Stimulated activated CD4-positive, alpha-beta T cell treated with anti-CD3 and anti-CD28 coated beads, Interleukin-1b, Interleukin-23, amount 100 ng/mL, for 24 hours (primary cell): ENCODE measurements at regions not wholly inside any gene's neighbourhood (a gene's known extent, or its start where the extent isn't known, plus 50 kb on each side); places are given as distances from the start of the nearest gene placed in this dataset.

Source experiments
- DNase-seq, 4 experiments: peaks; one replicate each; pipeline ENCODE4 v3.0.0-alpha.2; 2020; ENCODE audit warnings: low read depth in 4 of 4, low spot score in 1 of 4

- DNase-seq, result no peak
Measured at GRCh38 chr4:126213996-126214395, 899.2 kb downstream of the FAT4 start.

DNA sequence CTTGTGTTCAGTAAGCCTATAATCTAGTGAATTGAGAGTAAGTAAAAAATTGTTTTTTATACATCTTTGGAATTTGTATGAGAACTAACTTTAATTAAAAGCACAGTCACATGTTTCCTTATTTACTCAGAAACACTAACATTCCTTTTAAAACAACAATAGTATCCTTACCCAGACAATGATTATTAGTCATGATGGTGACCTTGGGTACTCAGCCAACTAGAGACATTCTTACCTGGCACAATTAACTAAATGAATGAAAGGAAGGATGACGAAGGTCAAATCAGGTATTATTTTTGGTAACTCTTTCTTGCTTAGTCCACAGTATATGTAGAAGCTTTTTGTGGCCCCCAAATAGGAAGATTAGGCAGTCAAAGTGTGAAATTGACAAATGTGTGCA, 901.0 kb downstream of the FAT4 start:
- DNase-seq, result no peak

DNA sequence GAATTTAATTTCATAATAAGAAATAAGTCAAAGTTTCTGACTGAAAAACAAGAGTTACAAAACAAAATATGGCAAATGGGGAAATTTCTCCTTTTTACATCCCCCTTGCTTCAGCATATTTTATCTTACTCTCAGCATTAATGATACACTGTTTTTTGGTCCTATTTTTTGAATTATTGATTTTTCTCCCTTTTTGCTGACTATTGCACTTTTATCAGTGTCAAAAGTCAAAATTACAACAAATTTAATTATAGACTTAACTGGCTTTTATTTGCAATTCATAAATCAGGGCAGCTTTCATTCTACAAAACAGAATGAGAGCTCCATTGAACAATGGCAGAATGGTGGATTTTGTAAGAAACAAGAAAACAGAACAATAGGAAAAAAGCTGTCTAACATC, 901.9 kb downstream of the FAT4 start:
- DNase-seq, result no peak

DNA sequence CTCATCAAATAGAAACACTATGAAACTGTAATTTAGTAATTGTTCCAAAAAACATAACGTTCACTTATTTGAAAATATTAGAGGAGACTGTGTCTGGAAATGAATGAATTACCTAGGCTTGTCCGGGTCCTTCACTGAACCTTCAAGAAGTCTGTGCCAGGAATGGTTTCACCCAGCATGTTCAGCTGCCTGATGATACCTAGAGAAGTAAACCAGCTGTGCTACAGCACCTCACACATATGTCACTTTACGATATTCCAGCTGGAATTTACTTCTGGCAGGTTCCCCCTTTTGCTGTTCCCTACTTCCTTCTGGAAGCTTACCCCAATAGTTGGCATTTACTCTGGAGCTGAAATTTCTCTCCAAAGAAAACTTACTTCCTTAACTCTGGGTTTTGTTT, 906.5 kb downstream of the FAT4 start:
- DNase-seq, result no peak

DNA sequence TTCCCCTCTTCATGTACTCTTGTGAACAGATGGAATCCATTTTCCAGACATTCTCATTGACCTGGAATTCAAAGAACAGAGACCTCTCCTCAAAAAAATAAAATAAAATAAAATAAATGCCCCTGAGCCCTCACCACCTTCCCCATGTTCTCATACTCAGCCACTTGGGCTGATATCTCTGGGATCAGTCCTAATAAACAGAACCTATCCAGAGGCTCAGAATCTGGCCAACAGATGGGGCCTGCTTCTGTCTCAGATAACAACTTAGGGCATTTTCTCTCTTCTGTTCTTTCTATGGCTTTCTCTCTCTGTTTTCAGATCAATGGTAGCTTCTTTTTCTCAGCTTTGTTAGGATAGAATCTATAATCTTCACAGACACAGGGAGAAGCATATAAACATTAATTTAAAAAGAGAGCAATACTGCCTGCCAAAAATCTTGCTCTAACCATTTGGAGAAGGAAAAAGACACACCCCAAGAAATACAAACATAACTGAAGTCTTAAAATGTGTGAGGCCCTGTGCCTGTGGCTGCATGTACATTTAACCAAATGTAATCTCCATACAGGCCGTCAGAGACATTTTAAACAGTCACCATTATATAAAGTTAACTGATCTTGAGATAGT, 907.1 kb downstream of the FAT4 start:
- no peak for DNase-seq

DNA sequence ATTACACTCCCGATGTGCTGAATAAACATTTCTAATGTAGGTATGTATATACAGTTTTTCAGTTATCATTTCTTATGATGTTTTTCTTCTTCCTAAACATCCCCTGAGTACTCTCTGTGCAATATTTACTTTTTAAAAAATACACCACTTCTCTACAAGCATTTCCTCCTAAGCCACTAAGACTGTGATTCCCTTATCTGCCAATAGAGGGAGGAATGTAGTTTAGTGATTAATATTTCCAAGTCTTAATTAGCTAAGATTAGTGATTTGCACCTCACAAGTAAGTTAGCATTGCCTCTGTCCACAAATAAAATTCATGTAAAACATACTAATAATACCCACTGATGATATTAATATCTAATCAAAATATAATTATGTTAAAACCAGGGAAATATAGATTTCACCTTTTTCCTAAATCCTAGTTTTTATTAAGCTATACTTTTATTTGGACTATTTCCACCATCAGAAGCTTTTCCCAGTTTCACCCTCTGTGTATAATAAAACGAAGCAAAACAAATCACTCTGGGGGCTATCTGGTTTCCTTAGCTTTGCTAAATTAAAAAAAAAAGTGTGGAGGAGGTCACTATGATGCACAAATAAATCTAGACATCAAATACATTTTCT, 909.1 kb downstream of the FAT4 start:
- DNase-seq, result no peak

- DNase-seq, result no peak
Measured at GRCh38 chr4:126227428-126227827, 912.7 kb downstream of the FAT4 start.

DNA sequence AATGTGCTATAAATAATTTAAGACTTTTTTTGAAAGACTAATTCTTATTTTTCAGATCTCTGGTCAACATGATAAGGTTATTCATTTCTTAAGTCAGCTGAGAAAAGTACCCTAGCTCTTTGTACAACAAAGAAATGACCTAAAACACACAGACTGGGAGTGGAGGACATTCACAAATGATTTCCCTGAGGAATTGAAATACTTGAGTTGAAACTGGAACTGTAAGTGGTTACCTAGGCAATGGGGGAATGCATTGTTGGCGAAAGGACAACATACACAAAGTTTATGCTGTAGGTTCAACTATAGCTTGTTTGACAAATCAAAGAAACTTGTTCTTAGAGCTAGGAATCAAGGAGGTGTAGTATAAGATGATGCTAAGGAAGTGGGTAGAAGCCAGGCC, 915.5 kb downstream of the FAT4 start:
- no peak for DNase-seq

DNA sequence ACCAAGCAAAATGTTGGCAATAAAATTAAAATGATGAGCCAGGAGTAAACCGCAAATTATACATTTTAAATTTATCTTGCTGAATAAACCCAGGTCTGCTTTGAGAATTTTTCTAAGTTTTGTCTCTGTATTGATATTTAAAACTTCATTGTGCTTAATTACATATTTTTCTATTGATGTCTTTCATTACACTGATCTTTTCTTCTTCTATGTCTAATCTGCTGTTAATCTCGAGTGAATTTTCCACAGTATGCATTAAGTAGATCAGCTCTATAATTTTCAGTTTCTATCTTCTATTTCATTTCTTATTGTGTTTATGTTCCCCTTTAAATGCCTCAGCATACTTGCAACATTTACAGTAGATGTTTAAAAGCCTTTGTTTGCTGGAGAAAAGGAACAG, 918.7 kb downstream of the FAT4 start:
- no peak for DNase-seq

GRCh38 chr4:126238013-126238412, 923.3 kb downstream of the FAT4 start:
- DNase-seq, result no peak

DNA sequence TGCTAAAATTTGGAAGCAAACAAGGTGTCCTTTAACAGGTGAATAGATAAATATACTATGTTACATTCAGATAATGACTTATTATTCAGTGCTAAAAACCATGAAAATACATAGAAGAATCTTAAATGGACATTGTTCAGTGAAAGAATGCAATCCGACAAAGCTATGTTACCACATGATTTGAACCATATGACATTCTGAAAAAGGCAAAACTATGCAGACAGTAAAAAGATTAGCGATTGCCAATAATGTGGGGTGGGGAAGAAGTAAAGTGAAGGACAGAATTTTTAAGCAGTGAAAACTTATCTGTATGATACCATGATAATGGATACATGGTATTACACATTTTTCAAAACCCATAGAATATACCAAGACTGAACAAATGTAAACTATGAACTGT, 926.9 kb downstream of the FAT4 start:
- no peak for DNase-seq

DNA sequence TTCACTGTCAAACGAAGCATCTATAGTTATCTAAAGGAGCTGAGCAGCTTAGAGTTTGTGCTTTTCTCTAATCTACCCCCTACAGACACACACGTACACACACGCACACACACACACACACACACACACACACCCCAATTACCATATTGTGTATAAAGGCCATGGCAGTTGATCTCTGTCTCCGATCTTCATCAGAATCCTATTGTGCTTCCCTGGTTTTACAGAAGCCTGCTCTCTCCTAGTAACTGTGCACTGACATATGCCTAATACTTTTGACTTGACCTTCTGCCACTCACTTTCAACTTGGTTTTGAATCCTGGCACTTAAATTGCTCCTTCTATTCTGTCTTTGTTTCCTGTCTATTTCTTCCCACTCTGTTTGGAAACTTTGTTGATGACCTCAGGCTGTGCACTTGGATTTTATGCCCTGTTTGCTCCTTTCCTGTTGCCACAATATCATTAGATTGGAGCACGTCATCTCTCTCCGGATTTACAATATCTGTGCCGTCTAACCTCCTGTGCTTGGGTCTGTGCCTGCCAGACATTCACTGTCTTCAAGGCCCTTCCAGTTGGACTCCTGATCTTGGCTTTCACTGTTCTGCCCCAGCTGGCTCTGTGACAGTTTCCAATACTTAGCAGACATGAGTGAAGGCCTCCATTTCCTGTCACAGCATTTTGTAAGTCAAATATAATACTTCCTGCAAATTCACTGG, 928.1 kb downstream of the FAT4 start:
- DNase-seq, result no peak

DNA sequence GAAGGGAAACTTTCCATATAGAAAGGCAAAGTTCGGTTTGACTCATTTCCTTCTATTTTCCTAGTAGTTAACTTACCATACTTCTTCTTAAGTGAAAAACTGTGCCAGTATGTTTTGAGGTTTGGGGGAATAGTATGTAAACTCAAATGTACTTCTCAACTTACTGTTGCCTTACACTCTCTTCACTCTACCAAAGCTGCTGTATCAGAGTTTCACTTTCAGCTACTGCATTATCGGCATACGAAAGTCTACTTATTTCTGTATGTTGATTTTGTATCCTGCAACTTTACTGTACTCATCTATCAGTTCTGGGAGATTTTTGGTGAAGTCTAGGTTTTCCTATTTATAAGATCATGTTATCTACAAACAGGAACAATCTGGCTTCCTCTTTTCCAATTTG, 932.7 kb downstream of the FAT4 start:
- no peak for DNase-seq

DNA sequence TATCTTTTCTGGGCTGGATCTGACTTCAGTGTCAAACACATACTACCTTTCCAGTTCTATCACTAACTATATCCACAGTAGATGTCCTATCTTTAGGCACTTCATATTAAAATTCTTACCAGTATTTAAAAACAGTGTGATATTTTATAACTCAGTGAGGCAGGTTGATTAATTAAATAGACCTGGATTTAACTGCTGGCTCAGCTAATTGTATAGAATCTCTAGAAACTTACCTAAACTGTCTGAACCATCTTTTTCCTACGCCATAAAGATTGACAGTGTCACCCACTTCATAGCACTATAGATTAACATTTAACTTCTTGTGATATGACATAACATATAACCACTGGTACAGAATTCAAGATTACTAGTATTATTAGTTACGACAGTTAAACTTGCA, 935.3 kb downstream of the FAT4 start:
- no peak for DNase-seq

DNA sequence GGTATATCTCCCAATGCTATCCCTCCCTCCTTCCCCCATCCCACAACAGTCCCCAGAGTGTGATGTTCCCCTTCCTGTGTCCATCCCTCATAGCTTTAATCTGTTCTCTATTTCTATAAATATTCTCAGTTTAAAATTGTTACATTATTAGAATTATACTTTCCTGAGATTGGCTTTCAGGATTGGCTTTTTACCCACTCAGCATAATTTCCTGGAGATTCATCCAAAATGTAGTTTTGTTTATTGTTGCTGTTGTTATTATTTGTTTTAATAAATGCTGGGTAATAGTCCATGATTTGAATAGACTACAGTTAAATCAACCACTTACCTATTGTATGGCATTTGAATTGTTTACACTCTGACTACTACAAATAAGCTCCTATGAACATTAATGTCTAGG, 936.4 kb downstream of the FAT4 start:
- DNase-seq, result no peak

DNA sequence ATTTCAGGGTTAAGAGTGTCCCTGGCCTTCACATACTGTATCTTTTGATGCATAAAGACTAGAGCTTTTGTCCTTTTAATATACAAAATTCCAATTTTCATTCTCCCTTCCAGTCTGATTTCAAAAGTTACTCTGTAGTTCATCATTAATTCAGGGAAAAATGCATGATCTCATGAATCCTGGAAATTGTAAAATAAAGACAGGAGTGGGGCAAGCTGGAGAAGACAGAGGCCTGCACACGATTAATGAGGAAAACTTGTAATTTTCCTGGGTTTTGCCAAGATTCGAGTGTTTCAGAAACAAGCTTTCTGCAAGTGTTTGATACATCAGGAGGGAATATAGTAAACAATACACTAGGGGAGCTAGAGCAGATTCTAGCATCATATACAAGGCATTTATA, 947.9 kb downstream of the FAT4 start:
- no peak for DNase-seq

DNA sequence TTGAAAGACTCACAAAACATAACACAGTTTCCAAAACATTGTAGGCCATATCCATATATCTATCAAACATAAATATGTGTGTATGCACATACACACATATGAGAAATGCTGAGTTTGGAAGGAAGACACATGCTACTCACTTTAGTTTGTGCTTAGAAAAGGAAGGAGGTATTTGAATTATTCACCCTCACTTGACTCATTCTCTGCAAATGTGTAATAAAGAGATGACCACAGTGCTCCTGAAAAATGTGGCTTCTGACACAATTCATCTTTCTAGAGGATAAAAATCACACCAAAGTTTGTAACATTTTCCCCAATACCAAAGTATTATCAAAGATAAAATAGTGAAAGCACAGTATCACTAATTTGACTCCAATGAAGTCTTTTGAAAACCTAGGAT, 950.1 kb downstream of the FAT4 start:
- DNase-seq, result no peak

DNA sequence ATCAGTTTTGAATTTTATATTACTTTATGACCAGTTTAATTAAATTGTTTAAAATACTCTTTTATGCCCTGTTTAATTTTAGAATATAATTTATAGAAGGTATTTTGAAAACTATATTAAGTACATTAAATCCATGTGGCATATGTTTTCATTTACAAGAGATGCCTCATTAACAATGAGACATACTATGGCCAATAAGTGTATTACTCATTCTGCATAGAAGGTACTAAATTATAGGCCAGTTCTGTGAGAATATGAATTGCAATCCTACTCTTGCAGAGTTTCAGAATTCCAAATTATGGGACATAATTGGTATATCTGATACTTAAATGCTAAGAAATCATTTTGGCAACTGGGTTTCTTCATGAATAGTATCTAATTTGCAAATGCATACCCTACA, 951.1 kb downstream of the FAT4 start:
- DNase-seq, result no peak

DNA sequence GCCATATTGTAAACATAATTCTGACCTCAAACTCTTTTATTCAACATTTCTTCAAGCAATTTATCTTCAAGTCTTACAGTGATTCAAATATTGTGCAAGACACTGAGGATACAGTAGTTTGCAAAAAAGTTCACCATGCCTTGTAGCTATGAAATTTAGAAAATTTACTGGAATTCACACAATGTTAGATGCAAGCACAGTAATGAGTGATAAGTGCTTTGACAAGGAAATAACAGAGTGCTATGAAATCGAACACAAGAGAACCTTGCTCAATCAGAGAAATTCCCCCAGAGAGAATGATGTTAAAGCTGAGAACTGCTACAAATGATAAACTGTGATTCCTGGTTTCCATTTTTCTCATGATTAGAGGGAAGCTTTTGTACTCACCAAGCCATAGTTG, 952.9 kb downstream of the FAT4 start:
- no peak for DNase-seq

DNA sequence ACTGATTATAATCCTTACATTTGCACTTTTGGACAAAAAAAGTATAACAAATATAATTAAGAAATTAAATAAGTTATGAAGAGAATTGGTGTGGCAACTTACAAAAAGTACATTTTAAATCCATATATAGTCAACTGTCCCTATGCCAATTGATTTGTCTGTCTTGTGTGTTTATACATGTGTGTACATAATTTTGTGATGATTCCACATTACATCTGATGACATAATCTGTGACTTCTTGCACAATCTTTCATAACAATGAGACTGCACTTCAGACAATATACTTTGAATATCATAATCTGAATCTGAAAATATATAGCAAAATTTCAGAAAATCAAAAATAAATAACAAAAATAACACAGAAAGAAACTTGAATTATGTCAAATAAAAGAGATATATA, 953.4 kb downstream of the FAT4 start:
- DNase-seq, result no peak

- no peak for DNase-seq
Measured at GRCh38 chr4:126269106-126269505, 954.4 kb downstream of the FAT4 start.

DNA sequence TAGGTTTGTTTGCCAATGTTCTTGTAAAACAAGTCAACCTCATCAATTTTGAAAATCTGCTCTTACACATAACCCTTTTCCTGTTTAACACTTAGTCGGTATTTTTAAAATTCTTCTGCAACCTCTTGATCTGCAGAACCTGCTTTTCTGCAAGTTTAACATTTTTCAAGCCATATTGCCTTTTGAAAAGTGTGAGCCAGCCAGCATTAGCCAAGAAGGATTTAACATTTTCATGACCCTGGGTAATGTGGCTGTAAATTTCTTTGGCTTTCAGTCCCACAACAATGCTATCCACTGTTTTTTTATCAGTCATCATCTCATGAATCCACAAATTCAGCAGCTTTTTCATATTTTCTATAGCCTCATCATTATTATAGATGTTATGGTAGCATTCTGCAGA, 956.5 kb downstream of the FAT4 start:
- no peak for DNase-seq

DNA sequence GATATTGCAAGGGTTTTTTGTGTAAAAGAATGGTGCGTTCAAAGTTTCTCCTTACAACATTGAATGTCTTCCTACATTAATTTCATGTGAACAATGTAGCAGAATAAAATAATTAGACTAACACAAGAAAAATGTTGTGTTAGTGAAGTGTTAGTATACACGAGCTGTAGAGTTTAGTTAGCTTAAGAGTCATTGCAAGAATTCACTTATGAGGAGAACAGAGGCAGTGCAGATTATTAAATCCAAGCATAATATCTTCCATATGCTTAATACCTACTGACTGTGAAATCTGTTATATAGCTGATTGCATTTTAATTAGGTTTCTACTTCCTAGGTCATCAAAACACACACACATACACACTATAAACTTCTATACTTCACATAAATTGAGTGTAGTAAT, 959.0 kb downstream of the FAT4 start:
- no peak for DNase-seq
